MCF 10A (cell line): ENCODE measurements at regions not wholly inside any gene's neighbourhood (a gene's known extent, or its start where the extent isn't known, plus 50 kb on each side); places are given as distances from the start of the nearest gene placed in this dataset.

Source experiments
- BruUV-seq: library from RNA; stranded (reverse); fragments of 400-500 nt; replicated peaks from 2 replicates; lab custom pipeline; 2021; lab: Mats Ljungman, UMichigan
- CTCF ChIA-PET: fragments of 300-600 bp; sonication (Branson Sonifier 250); formaldehyde crosslinking; extraction: SDS; loops from one replicate; lab custom pipeline; 2021; ENCODE audit warnings: antibody characterized with exemption, inconsistent platforms; lab: Yijun Ruan, JAX
- POLR2A ChIA-PET: fragments of 300-600, 350-650 bp; sonication (Branson Sonifier 250); formaldehyde crosslinking; extraction: SDS; loops from one replicate; lab custom pipeline; 2020; ENCODE audit warnings: antibody characterized with exemption, inconsistent platforms; lab: Yijun Ruan, JAX
- DNase-seq: peaks from one replicate; pipeline ENCODE4 v3.0.0-alpha.2; 2018; ENCODE audit not compliant: unreplicated experiment
- H3K27ac Mint-ChIP-seq: one replicate; pipeline ENCODE4 v1.8.0; 2022; ENCODE audit warnings: mild to moderate bottlenecking, low read depth, mixed read lengths; ENCODE audit not compliant: unreplicated experiment
- H3K27me3 Mint-ChIP-seq: one replicate; pipeline ENCODE4 v1.8.0; 2022; ENCODE audit warnings: mixed read lengths; ENCODE audit not compliant: insufficient read depth, unreplicated experiment
- H3K36me3 Mint-ChIP-seq: one replicate; pipeline ENCODE4 v1.8.0; 2022; ENCODE audit warnings: mild to moderate bottlenecking, moderate library complexity, mixed read lengths; ENCODE audit not compliant: insufficient read depth, unreplicated experiment
- H3K4me1 Mint-ChIP-seq: one replicate; pipeline ENCODE4 v1.8.0; 2022; ENCODE audit warnings: mixed read lengths; ENCODE audit not compliant: insufficient read depth, unreplicated experiment
- H3K4me3 Mint-ChIP-seq: one replicate; pipeline ENCODE4 v1.8.0; 2022; ENCODE audit warnings: mild to moderate bottlenecking, moderate library complexity, mixed read lengths; ENCODE audit not compliant: unreplicated experiment
- H3K9me3 Mint-ChIP-seq: one replicate; pipeline ENCODE4 v1.8.0; 2022; ENCODE audit warnings: mixed read lengths; ENCODE audit not compliant: unreplicated experiment
- CTCF ChIP-seq: fragments of 200-600 bp; IDR thresholded peaks from one replicate; pipeline ENCODE4 v1.8.0; 2022; ENCODE audit warnings: antibody characterized with exemption, mild to moderate bottlenecking; ENCODE audit not compliant: unreplicated experiment
- intact Hi-C: fragments of 100-400 bp; cut with micrococcal nuclease; formaldehyde crosslinking; loops from 2 replicates; pipeline ENCODE4 v1.14.1; 2022

DNA sequence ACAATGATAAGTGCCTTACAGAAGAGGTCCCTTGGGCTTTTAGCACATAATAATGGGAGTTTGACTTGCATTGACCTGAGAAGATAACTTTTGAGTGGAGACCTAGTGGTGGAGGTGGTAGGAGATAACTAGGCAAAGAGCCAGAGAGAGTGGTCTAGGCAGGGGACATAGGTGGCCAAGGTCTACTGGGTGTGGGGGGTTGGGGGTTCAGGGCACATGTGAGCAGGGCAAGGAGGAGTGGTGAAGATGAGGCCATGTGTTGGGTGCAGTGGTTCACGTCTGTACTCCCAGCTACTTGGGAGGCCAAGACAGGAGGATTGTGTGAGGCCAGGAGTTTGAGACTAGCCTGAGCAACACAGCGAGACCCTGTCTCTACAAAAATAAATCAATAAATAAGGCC, 74.3 kb upstream of the CTNNBL1 start:
- DNase-seq: no peak
- Mint-ChIP-seq H3K27me3 (peaks cover 74% of the 10 kb centered on the region), H3K27ac (no peak overlapping the region), H3K4me3 (no peak overlapping the region), H3K4me1 (no peaks in the 10 kb centered on the region), H3K36me3 (no peaks in the 10 kb centered on the region), H3K9me3 (no peaks in the 10 kb centered on the region)
- CTCF ChIA-PET: interaction anchor here (1.6 kb wide), 1 partner anchor 55 kb away, joined by 5 read pairs; no protein-coding TSS in a partner anchor
- BruUV-seq: no TSS peak
- intact Hi-C loops: no loop called here
- POLR2A ChIA-PET: no interaction called here
- TF ChIP-seq CTCF: no peak

GRCh38 chr20:37616110-37616425, 77.8 kb upstream of the CTNNBL1 start:
- intact Hi-C loops: no loop called here
- TF ChIP-seq CTCF: no peak
- no peak for DNase-seq
- Mint-ChIP-seq H3K27me3 (peaks cover 68% of the 10 kb centered on the region), H3K36me3 (no peaks in the 10 kb centered on the region), H3K4me3 (no peak overlapping the region), H3K4me1 (no peaks in the 10 kb centered on the region), H3K9me3 (no peaks in the 10 kb centered on the region), H3K27ac (no peak overlapping the region)
- ChIA-PET POLR2A (no interaction called here), CTCF (interaction anchor here (0.6 to 1.0 kb wide), 4 partner anchors 10 to 61 kb away, joined by 3 to 6 read pairs (median 4); no protein-coding TSS in a partner anchor)
- no TSS peak for BruUV-seq

DNA sequence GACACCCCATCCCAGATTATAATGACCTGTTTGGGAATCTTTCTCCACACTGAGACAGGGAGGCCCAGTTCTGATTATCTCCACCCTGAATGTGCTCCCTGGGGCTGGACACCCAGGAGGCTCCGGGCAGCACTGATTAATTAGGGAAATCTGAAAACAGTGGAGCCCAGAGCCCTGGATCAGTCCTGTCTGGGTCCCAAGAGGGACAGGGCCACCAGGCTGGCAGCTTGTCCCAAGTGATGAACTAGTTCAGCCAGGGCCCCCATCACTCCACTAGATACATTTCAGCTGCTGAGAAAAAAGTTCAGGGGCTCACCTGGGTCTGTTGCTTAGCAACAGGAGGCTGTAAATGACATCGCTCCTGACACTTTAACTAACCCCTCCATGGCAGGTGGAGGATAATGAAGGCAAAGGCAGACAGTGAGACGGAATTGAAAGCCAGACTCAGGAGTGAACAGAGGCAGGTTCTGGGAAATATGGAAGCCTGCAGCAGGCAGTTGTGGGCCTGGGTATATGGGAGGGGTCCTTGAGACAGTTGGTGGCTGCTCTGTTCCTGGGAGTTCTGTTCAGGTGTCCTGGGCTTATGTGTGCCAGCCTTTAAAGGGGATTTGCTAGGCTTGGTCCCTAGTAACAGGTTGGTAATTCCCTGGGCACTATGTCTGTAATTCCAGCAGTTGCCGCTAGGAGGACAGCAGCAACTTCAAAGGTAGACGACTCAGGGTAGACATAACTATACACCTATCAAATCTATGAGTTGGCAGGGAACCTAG, 78.3 kb upstream of the CTNNBL1 start:
- peak; percentile 52 for TF ChIP-seq CTCF
- CTCF ChIA-PET: interaction anchor here (0.6 to 1.0 kb wide), 6 partner anchors 8 to 690 kb away, joined by 3 to 6 read pairs (median 3); no protein-coding TSS in a partner anchor

DNA sequence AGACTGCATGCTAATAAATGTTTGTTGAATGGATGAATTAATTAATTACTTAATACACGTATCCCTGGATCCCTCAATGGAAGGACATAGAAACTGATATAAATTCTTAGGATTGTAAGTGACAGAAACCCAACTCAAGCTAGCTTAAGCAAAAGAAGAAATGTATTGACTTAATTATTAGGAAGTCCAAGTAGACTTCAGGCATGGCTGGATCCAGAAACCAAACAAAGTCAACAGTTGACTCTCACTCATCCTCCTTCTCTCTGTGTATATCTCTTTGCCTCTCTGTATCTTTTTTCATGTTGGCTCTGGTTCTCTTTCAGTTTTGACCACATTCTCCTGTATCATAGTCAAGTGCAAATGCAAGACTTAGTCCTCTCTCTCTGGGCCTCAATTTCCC, 82.0 kb upstream of the CTNNBL1 start:
- Mint-ChIP-seq H3K36me3 (no peaks in the 10 kb centered on the region), H3K9me3 (no peaks in the 10 kb centered on the region), H3K27ac (no peak overlapping the region), H3K4me3 (no peak overlapping the region), H3K27me3 (peaks cover 57% of the 10 kb centered on the region), H3K4me1 (no peaks in the 10 kb centered on the region)
- BruUV-seq: no TSS peak
- intact Hi-C loops: no loop called here
- no peak for DNase-seq
- POLR2A ChIA-PET: no interaction called here
- TF ChIP-seq CTCF: no peak
- CTCF ChIA-PET: interaction anchor here (1.0 kb wide), 1 partner anchor 13 kb away, joined by 4 read pairs; no protein-coding TSS in a partner anchor

More for the DNA sequence above, 78.3 kb upstream of the CTNNBL1 start:
- intact Hi-C loops: no loop called here
- no peak overlapping the region for H3K27ac Mint-ChIP-seq
- H3K36me3 Mint-ChIP-seq: no peaks in the 10 kb centered on the region
- H3K4me3 Mint-ChIP-seq: no peak overlapping the region
- H3K27me3 Mint-ChIP-seq: peaks cover 68% of the 10 kb centered on the region
- POLR2A ChIA-PET: no interaction called here
- peak; percentile 54 for DNase-seq
- no peaks in the 10 kb centered on the region for H3K9me3 Mint-ChIP-seq
- no peaks in the 10 kb centered on the region for H3K4me1 Mint-ChIP-seq
- BruUV-seq: no TSS peak
